AG20443 (cell line): ENCODE measurements at regions not wholly inside any gene's neighbourhood (a gene's known extent, or its start where the extent isn't known, plus 50 kb on each side); places are given as distances from the start of the nearest gene placed in this dataset.
"Not testable (repeated sequence)": the region's sequence is repeated elsewhere in the genome, so short reads cannot be mapped to it uniquely, and the experiment has no call there.

Source experiments
- DNase-seq: peaks from one replicate; pipeline ENCODE4 v3.0.0; 2012; ENCODE audit warnings: low spot score, mixed read lengths

DNA sequence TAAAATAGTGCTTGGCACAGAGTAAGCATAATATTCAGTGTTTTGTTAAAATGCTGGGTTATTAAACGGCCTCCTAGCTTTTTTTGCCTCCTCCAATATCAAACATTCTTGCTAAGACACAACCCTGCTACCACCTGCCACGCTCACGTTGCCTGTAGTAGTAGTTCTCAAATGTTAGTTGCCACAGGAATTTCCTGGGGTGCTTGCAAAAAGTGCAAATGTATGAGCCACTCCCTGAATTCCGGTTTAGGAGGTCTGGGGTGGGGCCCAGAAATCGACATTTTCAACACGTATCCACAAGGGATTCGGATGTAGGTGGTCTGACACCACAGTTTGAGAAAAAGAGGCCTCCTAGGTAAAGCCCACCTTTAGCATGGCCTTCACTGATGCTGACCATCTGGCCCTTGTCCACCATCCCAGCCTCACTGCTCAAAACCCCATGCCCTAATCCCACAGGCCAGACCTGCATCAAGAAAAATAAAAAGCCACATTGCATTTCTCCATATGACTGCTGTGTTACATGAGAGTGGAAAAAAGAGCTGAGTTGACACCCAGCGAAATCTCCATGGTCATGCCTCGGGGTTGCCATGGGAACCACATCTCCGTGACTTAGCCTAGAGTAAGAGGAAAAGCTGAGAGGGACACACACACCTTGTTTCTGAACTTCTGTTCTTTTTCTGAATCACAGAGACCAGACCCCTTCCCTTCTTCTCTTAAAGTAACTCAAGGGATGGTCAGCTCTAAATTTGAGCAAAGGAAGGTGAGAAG is 116.4 kb upstream of the HES1 start:
- no peak for DNase-seq

- DNase-seq: no peak
Measured at GRCh38 chr3:194022052-194022451, 113.9 kb upstream of the HES1 start.

GRCh38 chr3:194022816-194023215 is 113.1 kb upstream of the HES1 start:
- no peak for DNase-seq

GRCh38 chr3:194023501-194024280 is 112.3 kb upstream of the HES1 start:
- no peak for DNase-seq

DNA sequence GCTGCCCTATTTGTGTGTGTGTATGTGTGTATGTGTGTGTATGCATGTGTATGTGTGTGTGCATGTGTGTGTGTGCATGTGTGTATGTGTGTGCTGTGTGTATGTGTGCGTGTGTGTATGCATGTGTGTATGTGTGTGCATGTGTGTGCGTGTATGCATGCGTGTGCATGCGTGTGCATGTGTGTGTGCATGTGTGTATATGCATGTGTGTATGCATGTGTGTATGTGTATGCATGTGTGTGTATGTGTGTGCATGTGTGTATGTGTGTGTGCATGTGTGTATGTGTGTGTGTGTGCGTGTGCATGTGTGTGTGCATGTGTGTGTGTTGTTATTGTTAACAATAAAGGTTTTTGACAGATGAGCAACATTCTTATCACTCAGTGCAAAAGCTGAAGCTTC is 110.8 kb upstream of the HES1 start:
- no peak for DNase-seq

DNA sequence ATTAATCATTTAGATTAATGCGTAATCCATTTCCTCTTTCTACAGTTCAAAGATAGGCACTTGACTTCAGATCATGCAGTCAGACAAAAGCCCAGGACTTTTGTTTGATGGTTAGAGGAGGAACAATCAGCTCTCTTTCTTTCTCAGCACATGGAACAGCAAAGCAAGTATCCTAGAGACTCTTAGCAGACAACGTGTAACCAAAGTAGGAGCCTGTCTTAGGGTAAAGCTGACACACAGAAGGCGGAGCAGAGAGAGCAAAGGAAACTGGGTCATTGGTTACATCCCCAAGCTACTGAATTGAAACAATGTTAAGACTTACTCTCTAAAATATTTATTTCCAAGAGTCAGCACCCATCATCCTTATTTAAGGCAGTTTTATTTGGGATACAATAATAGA is 110.0 kb upstream of the HES1 start:
- no peak for DNase-seq

GRCh38 chr3:194028434-194029004 is 107.4 kb upstream of the HES1 start:
- DNase-seq: no peak

- no peak for DNase-seq
Measured at GRCh38 chr3:194029846-194030245, 106.1 kb upstream of the HES1 start.

DNA sequence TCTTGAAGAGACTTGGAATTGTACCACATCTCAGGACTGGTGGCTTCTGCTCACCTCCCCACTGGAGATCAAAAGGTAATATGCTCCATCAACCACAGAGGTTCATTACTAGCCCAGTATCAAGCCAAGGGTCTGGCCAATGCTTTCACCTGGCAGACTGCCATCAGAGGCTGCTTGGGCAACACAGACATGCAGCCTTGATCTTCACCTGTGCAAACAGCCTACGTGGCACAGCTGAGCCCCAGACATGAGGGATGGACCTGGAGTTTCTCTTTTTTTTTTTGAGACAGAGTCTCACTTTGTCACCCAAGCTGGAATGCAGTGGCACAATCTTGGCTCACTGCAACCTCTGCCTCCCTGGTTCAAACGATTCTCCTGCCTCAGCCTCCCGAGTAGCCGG is 105.6 kb upstream of the HES1 start:
- no peak for DNase-seq

DNA sequence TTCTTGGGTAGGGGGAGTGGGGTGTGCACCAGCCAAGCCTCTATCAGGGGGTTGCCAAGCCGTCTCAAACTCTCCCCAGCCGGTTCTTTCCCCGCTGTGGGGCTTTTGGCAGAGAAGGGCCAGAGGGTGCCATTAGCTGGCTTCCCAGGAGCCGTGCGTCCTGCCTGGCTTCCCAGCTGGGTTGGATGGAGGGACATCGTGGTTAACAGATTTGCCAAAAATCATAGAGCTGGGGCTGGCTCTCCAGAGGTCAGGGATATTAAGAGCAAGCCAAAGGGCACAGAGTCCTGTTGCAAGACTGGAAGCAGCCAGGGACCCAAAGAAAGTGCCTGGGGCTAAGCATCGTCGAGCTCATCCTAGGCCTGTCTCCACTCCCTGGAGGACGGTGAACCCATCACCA is 104.6 kb upstream of the HES1 start:
- no peak for DNase-seq

DNA sequence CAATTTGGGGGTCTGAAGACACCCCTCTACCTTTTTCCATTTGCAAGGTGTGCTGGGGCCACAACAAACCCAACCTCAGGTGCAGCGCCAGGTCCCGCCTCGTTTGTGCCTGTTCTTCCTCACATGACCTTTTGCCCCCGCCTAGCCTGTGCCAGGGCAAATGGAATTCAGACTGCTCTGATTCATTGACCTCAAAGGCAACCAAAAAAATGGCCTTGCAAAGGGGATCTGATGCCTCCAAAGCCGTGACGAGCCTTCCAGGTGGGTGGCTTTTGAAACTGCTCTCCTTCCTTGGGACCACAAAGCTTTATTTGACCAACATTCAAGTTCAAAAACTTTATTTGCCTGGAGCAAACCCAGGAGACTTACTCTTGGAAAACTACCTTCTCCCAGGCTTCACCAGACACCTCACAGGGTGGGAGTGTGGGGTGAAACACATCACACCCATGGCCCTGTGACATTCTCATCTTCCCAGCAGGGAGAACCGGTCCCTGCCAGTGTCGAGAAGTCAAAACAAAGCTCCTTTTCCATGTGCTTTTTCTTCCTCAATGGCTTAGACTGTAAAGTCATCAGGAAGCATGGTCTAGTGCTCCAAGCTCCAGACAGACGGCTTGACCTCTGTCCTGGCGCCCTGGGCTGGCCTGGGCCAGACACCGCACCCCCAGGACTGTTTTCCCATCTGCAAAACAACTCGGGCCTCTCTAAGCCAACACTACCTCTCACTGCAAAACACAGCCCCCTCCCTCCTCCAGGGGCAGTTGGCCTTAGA is 103.9 kb upstream of the HES1 start:
- no peak for DNase-seq

- no peak for DNase-seq
Measured at GRCh38 chr3:194032828-194033435, 103.0 kb upstream of the HES1 start.

- DNase-seq: no peak
Measured at GRCh38 chr3:194034346-194035336, 101.3 kb upstream of the HES1 start.

DNA sequence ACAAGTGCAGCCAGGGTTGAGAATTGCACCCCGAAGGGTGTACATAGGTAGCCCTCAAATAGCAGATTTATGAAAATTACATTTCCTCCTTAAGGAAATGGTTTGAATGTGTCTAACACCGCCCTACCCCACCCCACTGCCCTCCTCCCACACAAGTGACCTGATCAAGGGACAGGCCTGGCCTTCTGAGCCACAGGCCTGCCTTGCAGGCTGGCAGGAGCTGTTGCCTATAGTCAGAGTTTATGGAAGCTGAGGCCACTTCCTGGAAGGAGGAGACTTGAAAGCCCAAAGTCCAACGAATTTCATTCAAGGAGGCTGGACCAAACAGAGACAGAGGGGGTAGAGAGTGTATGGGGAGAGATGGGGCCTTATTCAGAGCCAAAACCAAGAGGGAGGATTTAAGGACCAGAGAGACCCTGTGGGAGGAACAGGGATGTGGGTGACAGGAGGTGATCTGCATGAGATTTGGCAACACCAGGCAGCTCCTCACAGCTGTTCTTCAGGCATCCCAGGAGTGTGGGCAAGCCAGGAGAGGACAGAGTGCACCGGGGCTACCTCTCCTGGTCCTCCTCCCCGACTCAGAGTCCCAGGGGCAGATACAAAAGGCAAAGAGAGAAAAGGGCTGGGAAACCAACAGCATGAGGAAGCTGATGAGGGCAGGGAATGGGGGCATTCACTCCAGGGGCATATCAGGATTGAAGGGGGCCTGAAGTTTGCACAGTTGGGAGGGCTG is 100.4 kb upstream of the HES1 start:
- DNase-seq: no peak

- DNase-seq: no peak
Measured at GRCh38 chr3:194036842-194037241, 99.1 kb upstream of the HES1 start.

GRCh38 chr3:194038346-194038745 is 97.6 kb upstream of the HES1 start:
- DNase-seq: not testable (repeated sequence)

GRCh38 chr3:194038960-194039359 is 97.0 kb upstream of the HES1 start:
- no peak for DNase-seq

- DNase-seq: no peak
Measured at GRCh38 chr3:194040516-194041273, 95.3 kb upstream of the HES1 start.

- peak; percentile 68 for DNase-seq
Measured at GRCh38 chr3:194042927-194043326, 93.0 kb upstream of the HES1 start.
